ENCODE measurements at regions not wholly inside any gene's neighbourhood (a gene's known extent, or its start where the extent isn't known, plus 50 kb on each side); places are given as distances from the start of the nearest gene placed in this dataset.

DNA sequence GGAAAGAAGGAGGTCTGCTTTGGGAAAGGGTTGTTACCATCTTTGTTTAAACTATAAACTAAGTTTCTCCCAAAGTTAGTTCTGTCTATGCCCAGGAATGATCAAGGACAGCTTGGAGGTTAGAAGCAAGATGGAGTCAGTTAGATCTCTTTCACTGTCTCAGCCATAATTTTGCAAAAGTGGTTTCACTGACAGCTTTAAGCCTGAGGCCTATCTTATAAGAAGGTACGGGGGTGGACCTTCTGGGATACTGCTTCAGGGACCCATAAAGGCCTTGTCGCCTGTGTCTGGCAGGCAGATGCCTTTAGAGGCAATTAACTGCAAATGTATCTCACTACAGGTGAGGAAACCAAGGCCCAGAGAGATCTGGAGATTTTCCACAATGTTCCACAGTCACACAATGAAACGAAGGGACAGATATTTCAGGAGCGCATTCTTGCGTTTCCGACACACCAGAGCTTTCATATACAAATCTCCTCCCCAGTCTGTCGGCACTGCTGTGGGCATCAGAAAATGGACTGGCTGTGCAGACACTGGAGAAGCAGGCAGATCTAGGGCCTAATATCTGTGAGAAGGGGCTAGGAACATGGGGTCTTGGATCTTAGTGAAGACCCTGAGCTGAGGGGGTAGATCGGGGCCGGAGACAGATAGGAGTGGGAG is 169.5 kb upstream of the SMAD3 start (continued):
- TF ChIP-seq, protein P1, sequence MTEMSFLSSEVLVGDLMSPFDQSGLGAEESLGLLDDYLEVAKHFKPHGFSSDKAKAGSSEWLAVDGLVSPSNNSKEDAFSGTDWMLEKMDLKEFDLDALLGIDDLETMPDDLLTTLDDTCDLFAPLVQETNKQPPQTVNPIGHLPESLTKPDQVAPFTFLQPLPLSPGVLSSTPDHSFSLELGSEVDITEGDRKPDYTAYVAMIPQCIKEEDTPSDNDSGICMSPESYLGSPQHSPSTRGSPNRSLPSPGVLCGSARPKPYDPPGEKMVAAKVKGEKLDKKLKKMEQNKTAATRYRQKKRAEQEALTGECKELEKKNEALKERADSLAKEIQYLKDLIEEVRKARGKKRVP (CRISPR knock-in tag; IDR thresholded peaks at IDR 0.05), result no peak
- TF ChIP-seq CBFB (CRISPR knock-in tag; IDR thresholded peaks at IDR 0.05) (no peak), RFX7 (CRISPR knock-in tag; IDR thresholded peaks at IDR 0.05) (no peak), RB1 (IDR thresholded peaks at IDR 0.05; ENCODE audit: low read depth) (no peak), SREBF2 (CRISPR knock-in tag; IDR thresholded peaks at IDR 0.05) (no peak), FOXM1 (IDR thresholded peaks at IDR 0.05; ENCODE audit: low read depth) (no peak), FOXM1 (CRISPR knock-in tag; IDR thresholded peaks at IDR 0.05; ENCODE audit: low read depth) (no peak), CAMTA2 (CRISPR knock-in tag; conservative IDR thresholded peaks at IDR 0.05) (no peak), ZNF586 (CRISPR knock-in tag; conservative IDR thresholded peaks at IDR 0.05) (no peak), SRSF3 (IDR thresholded peaks at IDR 0.05; ENCODE audit: insufficient read depth, low read length) (no peak), JUND (IDR thresholded peaks at IDR 0.05; ENCODE audit: borderline replicate concordance, low read depth, low read length) (no peak), JUND (tag; IDR thresholded peaks at IDR 0.05; ENCODE audit: borderline replicate concordance, low read depth, low read length) (no peak), ZNF253 (CRISPR knock-in tag; conservative IDR thresholded peaks at IDR 0.05) (no peak), ZC3H11A (IDR thresholded peaks at IDR 0.05; ENCODE audit: low read depth, low read length) (no peak), RFX1 (IDR thresholded peaks at IDR 0.05) (no peak), CSDE1 (IDR thresholded peaks at IDR 0.05) (no peak), COPS2 (conservative IDR thresholded peaks at IDR 0.05) (no peak), ZNF311 (CRISPR knock-in tag; IDR thresholded peaks at IDR 0.05) (0 out of 2 replicates have a peak, but pooled peaks have one; percentile 42), DIDO1 (tag; IDR thresholded peaks at IDR 0.05; ENCODE audit: low read depth) (no peak), ADNP (tag; IDR thresholded peaks at IDR 0.05) (no peak), PHB2 (IDR thresholded peaks at IDR 0.05; ENCODE audit: low read depth) (no peak), DMBX1 (CRISPR knock-in tag; IDR thresholded peaks at IDR 0.05; ENCODE audit: borderline replicate concordance) (peak; percentile 46; the same call in 1 of the 2 replicates), RBBP5 (IDR thresholded peaks at IDR 0.05; ENCODE audit: borderline replicate concordance, insufficient read depth, low read length, poor library complexity, severe bottlenecking) (no peak), ZNF197 (CRISPR knock-in tag; IDR thresholded peaks at IDR 0.05; ENCODE audit: low read depth) (0 out of 2 replicates have a peak, but pooled peaks have one; percentile 31), MEF2A (IDR thresholded peaks at IDR 0.05; ENCODE audit: control insufficient read depth, low read depth, low read length) (no peak), NR4A1 (CRISPR knock-in tag; IDR thresholded peaks at IDR 0.05) (no peak), NR4A1 (tag; IDR thresholded peaks at IDR 0.05) (peak; percentile 63; the same call in 1 of the 2 replicates), PYGO2 (tag; IDR thresholded peaks at IDR 0.05) (0 out of 2 replicates have a peak, but pooled peaks have one; percentile 30)
- TF ChIP-seq, protein P2, sequence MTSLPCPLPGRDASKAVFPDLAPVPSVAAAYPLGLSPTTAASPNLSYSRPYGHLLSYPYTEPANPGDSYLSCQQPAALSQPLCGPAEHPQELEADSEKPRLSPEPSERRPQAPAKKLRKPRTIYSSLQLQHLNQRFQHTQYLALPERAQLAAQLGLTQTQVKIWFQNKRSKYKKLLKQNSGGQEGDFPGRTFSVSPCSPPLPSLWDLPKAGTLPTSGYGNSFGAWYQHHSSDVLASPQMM (CRISPR knock-in tag; IDR thresholded peaks at IDR 0.05), result no peak
- TF ChIP-seq, protein P3, sequence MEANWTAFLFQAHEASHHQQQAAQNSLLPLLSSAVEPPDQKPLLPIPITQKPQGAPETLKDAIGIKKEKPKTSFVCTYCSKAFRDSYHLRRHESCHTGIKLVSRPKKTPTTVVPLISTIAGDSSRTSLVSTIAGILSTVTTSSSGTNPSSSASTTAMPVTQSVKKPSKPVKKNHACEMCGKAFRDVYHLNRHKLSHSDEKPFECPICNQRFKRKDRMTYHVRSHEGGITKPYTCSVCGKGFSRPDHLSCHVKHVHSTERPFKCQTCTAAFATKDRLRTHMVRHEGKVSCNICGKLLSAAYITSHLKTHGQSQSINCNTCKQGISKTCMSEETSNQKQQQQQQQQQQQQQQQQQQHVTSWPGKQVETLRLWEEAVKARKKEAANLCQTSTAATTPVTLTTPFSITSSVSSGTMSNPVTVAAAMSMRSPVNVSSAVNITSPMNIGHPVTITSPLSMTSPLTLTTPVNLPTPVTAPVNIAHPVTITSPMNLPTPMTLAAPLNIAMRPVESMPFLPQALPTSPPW (CRISPR knock-in tag; IDR thresholded peaks at IDR 0.05), result no peak
